ENCODE measurements at regions not wholly inside any gene's neighbourhood (a gene's known extent, or its start where the extent isn't known, plus 50 kb on each side); places are given as distances from the start of the nearest gene placed in this dataset.
"Not testable (repeated sequence)": the region's sequence is repeated elsewhere in the genome, so short reads cannot be mapped to it uniquely, and the experiment has no call there.

DNA sequence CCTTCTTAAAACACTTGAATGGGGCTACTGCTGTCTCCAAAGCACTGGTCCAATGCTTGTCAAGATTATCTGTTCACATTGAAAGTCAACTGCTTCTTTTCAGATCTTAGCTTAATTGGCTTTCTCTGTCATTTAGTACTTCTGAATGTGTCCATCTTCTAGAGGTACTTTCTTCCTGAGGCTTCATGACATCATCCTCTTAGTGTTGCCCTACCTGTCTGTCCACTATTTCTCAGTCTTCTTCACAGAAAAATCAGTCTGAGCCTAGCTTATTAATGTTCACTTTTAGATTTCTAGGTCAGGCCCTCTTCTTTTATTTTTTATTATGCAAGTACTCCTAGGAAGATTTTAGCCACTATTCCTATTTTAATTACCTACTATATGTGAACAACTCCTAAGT, 899.9 kb downstream of the DTWD2 start:
- H3K4me3 ChIP-seq (replicated peaks; ENCODE audit: low read depth, low read length), result no peak overlapping the region
- H3K27me3 ChIP-seq (replicated peaks; ENCODE audit: control insufficient read depth, insufficient read depth, low read length), result no peaks in the 10 kb centered on the region
- DNase-seq (ENCODE audit: extremely low read depth, insufficient read length), result no peak
- TF ChIP-seq, protein P1, sequence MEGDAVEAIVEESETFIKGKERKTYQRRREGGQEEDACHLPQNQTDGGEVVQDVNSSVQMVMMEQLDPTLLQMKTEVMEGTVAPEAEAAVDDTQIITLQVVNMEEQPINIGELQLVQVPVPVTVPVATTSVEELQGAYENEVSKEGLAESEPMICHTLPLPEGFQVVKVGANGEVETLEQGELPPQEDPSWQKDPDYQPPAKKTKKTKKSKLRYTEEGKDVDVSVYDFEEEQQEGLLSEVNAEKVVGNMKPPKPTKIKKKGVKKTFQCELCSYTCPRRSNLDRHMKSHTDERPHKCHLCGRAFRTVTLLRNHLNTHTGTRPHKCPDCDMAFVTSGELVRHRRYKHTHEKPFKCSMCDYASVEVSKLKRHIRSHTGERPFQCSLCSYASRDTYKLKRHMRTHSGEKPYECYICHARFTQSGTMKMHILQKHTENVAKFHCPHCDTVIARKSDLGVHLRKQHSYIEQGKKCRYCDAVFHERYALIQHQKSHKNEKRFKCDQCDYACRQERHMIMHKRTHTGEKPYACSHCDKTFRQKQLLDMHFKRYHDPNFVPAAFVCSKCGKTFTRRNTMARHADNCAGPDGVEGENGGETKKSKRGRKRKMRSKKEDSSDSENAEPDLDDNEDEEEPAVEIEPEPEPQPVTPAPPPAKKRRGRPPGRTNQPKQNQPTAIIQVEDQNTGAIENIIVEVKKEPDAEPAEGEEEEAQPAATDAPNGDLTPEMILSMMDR (IDR thresholded peaks at IDR 0.05; ENCODE audit: insufficient read depth, low read length, poor library complexity, severe bottlenecking), result no peak
- H3K36me3 ChIP-seq (ENCODE audit: control insufficient read depth, insufficient read depth, low read length), result no peaks in the 10 kb centered on the region

DNA sequence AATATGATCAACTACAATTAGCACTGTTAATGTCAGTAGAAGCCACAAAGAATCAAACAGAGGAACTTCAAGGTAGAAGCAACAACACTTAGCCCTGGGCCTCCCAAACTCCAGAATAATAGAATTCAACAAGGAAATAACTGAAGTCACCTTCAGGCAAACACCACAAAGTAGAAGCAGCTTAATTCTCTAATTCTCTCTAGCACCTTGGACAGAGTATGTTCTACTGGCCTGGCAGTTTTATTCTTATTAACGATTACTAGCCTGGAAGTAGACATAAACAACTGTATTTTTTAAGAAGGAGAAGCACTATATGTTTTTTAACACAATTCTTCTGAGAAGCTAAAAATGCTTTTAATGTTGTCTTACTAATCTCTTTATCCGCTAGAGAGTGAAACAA, 911.9 kb downstream of the DTWD2 start:
- TF ChIP-seq, protein P1 (IDR thresholded peaks at IDR 0.05; ENCODE audit: insufficient read depth, low read length, poor library complexity, severe bottlenecking), result no peak
- H3K27me3 ChIP-seq (replicated peaks; ENCODE audit: control insufficient read depth, insufficient read depth, low read length), result no peaks in the 10 kb centered on the region
- no peaks in the 10 kb centered on the region for H3K36me3 ChIP-seq (ENCODE audit: control insufficient read depth, insufficient read depth, low read length)
- no peak for DNase-seq (ENCODE audit: extremely low read depth, insufficient read length)
- no peak overlapping the region for H3K4me3 ChIP-seq (replicated peaks; ENCODE audit: low read depth, low read length)

DNA sequence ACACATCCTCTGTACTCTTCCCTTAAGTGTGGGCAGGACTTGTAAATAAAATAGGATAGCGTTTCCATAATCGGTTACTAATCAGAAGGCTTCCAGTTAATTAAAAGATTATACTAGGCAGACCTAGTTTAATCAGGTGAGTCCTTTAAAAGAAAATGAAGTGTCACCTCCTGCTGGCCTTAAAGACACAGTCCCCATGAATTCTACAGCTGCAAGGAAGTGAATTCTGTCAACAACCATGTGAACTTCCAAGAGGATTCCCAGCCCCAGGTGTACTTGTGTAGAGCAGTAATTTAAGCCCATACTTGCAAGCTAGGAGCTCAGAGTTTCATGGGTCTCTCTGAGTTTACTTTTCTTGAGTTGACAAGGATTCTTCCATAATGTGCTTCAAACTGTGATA, 918.3 kb downstream of the DTWD2 start:
- TF ChIP-seq, protein P1 (IDR thresholded peaks at IDR 0.05; ENCODE audit: insufficient read depth, low read length, poor library complexity, severe bottlenecking), result no peak
- H3K36me3 ChIP-seq (ENCODE audit: control insufficient read depth, insufficient read depth, low read length), result no peaks in the 10 kb centered on the region
- H3K4me3 ChIP-seq (replicated peaks; ENCODE audit: low read depth, low read length), result no peak overlapping the region
- no peaks in the 10 kb centered on the region for H3K27me3 ChIP-seq (replicated peaks; ENCODE audit: control insufficient read depth, insufficient read depth, low read length)
- no peak for DNase-seq (ENCODE audit: extremely low read depth, insufficient read length)

DNA sequence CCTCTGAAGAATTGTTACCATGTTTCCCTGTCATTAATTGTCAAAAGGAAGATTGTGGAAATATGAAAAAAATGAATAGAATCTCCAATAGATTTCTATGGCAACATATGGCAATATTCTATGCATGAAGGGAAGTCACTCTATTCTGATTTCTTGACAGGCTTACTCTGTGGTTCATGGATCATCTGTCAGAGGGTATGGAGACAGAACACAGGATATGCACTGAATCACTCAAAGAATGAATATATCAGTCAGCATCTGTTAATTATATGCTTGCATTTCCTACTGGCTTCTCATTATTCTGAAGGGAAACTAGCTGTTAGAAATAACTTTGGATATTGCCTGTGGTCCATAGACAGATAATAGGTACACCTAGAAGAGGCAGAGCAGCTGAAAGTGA, 918.9 kb downstream of the DTWD2 start:
- no peaks in the 10 kb centered on the region for H3K27me3 ChIP-seq (replicated peaks; ENCODE audit: control insufficient read depth, insufficient read depth, low read length)
- H3K36me3 ChIP-seq (ENCODE audit: control insufficient read depth, insufficient read depth, low read length), result no peaks in the 10 kb centered on the region
- no peak overlapping the region for H3K4me3 ChIP-seq (replicated peaks; ENCODE audit: low read depth, low read length)
- TF ChIP-seq, protein P1 (IDR thresholded peaks at IDR 0.05; ENCODE audit: insufficient read depth, low read length, poor library complexity, severe bottlenecking), result no peak
- DNase-seq (ENCODE audit: extremely low read depth, insufficient read length), result no peak

DNA sequence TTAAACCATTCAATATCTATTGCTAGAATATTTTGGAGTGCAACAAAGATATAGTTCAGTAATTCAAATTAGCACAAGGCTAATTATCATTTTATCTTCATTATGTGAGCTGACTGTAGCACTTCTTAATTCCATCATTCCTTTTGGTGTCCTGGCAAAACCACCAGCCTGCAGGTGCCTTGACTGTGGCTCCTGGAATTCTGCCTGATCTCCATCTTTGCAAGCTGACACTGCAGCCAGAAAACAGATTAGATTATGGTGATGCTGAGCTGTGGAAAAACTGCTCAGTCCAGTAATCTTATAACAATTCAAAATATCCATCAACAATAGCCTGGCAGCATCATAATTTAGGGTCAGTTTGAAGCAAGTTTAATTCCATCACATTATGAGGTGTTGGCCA, 919.5 kb downstream of the DTWD2 start:
- Histone ChIP-seq H3K27me3 (replicated peaks; ENCODE audit: control insufficient read depth, insufficient read depth, low read length) (no peaks in the 10 kb centered on the region), H3K4me3 (replicated peaks; ENCODE audit: low read depth, low read length) (no peak overlapping the region)
- DNase-seq (ENCODE audit: extremely low read depth, insufficient read length), result no peak

DNA sequence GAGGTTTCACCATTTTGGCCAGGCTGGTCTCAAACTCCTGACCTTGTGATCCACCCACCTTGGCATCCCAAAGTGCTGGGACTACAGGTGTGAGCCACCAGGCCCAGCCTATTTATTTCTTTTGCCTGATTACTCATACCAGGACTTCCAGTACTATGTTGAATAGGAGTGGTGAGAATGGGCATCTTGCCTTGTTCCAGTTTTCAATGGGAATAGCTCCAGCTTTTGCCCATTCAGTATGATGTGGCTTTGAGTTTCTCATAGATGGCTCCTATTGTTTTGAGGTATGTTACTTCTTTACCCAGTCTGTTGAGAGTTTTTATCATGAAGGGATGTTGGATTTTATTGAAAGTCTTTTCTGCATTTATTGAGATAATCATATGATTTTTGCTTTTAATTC, 924.5 kb downstream of the DTWD2 start:
- H3K27me3 ChIP-seq (replicated peaks; ENCODE audit: control insufficient read depth, insufficient read depth, low read length); H3K4me3 ChIP-seq (replicated peaks; ENCODE audit: low read depth, low read length); H3K36me3 ChIP-seq (ENCODE audit: control insufficient read depth, insufficient read depth, low read length); DNase-seq (ENCODE audit: extremely low read depth, insufficient read length): not testable (repeated sequence)

More for the DNA sequence above, 919.5 kb downstream of the DTWD2 start:
- no peaks in the 10 kb centered on the region for H3K36me3 ChIP-seq (ENCODE audit: control insufficient read depth, insufficient read depth, low read length)
- TF ChIP-seq, protein P1 (IDR thresholded peaks at IDR 0.05; ENCODE audit: insufficient read depth, low read length, poor library complexity, severe bottlenecking), result no peak

Measured in GM06990 (cell line).